Germinal center (tissue), 1 donor: ENCODE measurements at regions not wholly inside any gene's neighbourhood (a gene's known extent, or its start where the extent isn't known, plus 50 kb on each side); places are given as distances from the start of the nearest gene placed in this dataset.
"Not testable (repeated sequence)": the region's sequence is repeated elsewhere in the genome, so short reads cannot be mapped to it uniquely, and the experiment has no call there.

Experiments used
- DNase-seq: peaks from one replicate; pipeline ENCODE4 v3.0.0; 2012; ENCODE audit warnings: mixed read lengths, low spot score

GRCh38 chr3:137300703-137301102 lies 342.9 kb downstream of the IL20RB start:
- no peak for DNase-seq

DNA sequence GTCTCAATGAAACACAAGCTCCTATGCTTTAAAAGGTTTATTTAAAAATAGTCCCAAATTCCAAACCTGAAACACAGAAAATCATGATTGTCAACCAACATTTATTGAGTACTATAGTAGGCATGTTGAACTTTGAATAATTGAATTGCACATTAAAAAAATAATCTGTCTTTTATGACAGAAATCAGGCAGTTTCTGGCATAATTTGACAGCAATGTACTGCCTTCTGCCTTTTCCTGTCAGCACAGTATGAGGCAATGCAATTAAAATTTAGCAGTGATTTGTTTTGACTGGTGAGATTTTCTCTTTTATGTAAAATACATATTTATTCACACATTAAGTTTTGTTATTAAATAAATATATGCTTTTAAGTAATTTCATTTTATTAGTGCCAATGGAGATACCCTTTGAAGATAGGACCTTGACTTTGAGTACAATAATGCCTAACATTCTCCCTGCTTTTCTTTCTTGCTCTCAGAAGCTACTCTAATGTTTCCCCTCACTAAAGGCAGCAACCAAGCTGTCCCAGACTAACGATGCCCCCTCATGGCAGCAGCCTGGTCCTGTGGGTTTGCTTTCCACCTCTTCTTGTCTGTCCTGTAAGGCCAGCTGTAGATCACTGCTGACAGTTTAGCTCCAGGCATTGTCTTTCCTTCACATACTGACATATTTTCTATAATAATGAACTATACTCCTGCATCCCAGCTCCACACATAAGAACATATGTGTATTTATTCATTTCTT lies 346.7 kb downstream of the IL20RB start:
- DNase-seq, result no peak

DNA sequence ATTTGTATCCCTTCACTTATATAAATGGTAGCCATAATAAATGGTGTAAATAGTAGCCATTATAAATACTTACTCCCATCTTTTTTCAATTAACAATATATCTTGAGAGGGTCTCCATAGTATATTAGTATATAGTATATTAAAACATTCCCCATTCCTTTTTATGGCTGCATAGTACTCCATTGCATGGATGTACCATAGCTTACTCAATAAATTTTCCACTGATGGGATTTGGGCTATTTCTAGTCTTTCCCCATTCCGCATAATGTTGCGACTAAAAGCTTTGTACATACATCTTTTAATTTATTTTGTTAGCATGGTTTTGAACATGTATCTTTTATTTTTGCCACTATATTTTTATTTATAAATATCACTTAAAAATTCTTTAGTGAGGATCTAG lies 366.3 kb downstream of the IL20RB start:
- DNase-seq, result no peak

DNA sequence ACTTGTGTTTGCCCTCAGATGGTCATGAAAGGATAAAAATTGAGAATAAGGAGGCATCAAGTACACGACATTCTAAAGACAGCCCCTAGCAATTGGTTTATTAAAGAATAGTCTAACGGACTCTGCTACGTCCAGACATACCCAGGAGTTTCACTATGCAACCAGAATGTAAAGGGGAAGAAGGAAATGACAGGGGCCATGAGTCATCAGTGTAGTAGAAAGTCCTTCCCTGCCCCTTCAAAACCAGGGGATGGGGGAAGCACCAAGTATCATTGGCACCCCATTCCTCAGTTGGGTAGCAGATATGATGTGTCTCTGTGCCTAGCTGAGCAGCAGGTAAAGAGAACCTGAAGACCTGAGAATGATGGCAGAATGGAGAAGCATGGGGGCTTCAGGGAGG lies 367.4 kb downstream of the IL20RB start:
- DNase-seq, result no peak

DNA sequence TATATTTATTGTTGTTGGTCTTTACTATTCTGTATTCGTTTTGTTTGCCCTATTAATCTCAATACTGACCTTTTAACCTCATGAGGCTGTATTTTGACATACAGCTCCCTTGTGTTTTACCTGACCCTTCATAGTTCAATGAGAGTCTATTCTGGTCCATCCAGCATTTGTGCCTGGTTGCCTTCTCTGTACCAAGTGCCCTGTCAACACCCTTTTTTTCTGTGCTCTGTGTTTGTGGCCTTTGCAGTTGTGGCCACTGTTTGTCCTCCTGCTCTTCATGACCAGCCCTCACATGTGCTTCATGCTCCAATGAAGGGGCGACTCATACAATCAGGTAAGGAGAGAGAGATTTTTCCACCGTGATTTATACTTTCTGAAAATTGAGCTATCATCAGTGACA lies 368.2 kb downstream of the IL20RB start:
- no peak for DNase-seq

DNA sequence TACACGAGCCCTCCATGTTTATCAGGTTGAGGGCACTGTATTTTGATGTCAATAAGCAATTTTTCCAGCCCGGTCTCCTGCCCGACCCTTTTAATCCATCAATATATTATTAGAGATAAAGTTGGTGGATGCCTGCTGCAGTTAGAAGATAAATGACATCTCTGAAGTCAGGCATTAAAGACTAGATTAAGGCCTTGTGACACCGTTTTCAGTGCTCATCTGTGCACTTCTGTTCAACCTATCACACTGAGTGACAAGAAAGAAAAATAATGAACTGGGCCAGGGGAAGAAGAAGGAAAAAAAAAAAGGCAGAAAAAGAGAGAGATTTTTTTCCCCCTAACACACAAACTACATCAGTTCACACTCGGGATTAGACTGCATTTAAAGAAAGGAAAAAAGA lies 371.8 kb downstream of the IL20RB start:
- no peak for DNase-seq

GRCh38 chr3:137330246-137330645 lies 372.5 kb downstream of the IL20RB start:
- no peak for DNase-seq

DNA sequence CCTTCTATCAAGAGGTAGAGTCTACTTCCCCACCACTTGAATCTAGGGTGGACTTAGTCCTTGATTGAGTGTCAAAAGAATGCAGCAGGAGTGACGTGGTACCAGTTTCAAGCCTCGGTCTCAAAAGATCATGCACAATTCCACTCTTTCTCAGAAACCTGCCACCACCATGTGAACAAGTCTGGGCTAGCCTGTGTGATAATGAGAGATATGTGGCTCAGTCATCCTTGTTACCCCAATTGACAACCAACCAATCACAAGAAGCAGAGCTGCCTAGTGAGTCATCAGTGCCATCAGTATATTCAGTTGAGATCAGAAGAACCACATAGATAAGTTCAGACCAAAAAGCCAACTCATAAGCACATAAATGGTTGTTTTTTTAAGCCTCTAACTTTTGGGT lies 374.5 kb downstream of the IL20RB start:
- DNase-seq, result no peak

- no peak for DNase-seq
Observed at GRCh38 chr3:137335478-137335877, 377.7 kb downstream of the IL20RB start.

DNA sequence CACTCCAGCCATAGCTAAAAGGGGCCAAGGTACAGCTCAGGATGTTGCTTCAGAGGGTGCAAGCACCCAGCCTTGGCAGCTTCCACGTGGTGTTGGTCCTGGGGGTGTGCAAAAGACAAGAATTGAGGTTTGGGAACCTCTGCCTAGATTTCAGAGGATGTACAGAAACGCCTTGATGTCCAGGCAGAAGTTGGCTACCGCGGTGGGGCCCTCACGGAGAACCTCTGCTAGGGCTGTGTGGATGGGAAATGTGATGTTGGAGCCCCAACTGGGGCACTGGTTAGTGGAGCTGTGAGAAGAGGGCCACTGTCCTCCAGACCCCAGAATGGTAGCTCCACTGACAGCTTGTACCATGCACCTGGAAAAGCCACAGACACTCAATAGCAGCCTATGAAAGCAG lies 380.6 kb downstream of the IL20RB start:
- DNase-seq, result not testable (repeated sequence)

GRCh38 chr3:137343283-137343682 lies 385.5 kb downstream of the IL20RB start:
- no peak for DNase-seq

GRCh38 chr3:137347132-137347531 lies 389.3 kb downstream of the IL20RB start:
- no peak for DNase-seq

GRCh38 chr3:137347817-137348368 lies 390.1 kb downstream of the IL20RB start:
- DNase-seq, result no peak

DNA sequence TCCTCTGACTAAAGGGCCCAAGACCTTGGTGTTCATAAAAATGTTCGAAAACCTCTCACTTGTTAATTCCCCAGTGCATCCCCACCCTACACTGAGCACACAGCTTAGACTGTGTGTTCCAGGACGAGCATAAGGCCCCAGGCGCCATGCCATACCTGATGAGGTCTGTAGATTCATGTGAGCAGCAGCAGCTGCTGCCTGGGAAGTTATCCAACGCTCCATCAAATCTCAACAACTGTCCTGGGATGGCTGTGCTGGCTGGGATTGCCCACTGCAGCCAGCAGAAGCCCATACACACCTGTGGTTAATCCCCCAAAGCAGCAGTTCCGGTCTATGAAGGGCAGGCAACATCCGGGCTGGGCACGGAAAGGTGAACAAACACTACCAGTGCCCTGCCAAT lies 391.2 kb downstream of the IL20RB start:
- no peak for DNase-seq

DNA sequence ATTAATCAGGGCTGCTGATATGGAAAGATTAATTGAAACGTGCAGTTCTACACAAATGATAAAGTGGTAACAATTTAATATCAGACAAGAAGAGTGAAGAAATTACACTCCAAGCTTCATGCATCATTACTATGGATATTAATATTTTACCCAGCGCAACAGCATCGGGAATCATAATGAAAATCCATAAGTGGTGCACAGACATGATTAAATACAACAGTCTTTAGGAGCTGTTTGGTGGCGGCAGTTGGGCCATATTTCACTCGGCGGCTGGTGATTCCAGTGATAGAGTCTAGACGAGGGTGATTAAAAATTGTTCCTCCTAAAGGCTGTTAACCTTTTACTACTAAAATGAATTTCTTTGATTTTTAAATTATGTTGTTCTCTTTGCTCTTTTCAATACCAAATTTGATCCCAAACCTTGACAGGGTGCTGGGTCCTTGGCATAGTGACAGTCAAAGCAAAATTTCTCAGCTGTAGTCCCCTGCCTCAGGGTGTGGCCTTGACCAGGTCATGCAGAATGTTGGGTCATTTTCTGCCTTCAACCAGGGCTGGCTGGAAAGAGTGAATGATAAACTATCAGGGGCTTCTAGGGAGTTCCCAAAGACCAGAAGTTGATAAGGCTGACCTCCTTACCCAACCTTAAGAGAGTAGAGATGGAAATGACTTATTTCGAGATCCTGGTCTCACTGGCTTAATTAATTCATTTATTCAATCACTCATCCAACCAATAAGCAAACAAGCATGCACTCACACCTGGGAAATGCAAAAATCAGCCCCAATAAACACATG lies 392.0 kb downstream of the IL20RB start:
- DNase-seq, result no peak

GRCh38 chr3:137360531-137361201 lies 402.9 kb downstream of the IL20RB start:
- DNase-seq, result no peak

GRCh38 chr3:137382005-137382594 lies 382.0 kb upstream of the SOX14 start:
- DNase-seq, result no peak

GRCh38 chr3:137385922-137386321 lies 378.2 kb upstream of the SOX14 start:
- no peak for DNase-seq

DNA sequence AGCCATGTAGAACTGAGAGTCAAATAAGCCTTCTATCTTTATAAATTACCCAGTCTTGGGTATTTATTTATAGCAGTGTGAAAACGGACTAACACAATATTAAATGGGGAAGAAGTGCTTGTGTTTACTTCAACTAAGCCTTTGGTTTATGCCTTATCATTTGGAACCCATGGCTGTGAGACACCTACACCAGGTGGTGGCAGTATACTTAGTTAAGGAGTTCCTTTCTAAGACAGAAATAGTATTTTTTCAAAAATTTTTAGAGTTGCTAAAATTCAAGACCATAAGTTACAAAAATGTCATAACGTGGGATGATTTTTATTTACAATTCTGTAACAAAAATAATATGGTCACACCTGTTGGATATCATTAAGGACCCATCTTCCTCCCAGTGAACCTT lies 354.5 kb upstream of the SOX14 start:
- no peak for DNase-seq

DNA sequence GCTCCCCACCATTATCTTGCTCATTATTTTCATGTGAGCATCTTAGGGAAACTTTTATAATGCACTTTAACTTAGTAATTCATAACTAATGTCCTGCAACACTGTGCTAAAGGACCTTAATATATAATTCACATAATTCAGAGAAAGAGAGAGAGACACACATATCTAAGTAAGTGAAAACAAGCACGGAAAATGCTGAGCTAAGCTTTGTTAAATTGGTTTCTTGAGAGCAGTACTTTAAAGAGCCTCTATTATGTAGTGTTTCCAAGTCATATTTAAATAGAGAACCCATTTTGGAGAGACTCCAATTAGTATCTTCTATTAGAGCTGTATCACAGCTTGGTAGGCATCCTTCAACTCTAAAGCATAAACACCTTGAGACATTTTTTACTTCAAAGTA lies 354.1 kb upstream of the SOX14 start:
- DNase-seq, result no peak

GRCh38 chr3:137420198-137420995 lies 343.7 kb upstream of the SOX14 start:
- no peak for DNase-seq

DNA sequence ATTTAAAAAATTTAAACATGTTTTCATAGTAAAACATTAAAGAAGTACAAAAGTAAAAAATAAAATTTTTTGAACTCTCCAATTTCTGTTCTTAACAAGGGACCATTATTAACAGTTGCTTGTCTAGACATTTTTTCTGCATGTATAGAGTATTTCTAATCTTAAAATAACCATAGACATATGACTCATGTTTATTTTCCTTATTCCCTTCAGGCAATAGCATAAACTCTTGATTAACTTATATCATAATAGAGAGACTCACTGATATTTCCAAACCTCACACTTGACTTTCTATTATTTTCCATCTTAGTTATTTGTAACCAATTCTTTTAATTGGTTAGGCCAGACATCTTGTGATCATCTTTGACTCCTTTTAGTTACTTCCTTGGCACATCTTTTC lies 325.6 kb upstream of the SOX14 start:
- no peak for DNase-seq
